ENCODE measurements at regions not wholly inside any gene's neighbourhood (a gene's known extent, or its start where the extent isn't known, plus 50 kb on each side); places are given as distances from the start of the nearest gene placed in this dataset.

DNA sequence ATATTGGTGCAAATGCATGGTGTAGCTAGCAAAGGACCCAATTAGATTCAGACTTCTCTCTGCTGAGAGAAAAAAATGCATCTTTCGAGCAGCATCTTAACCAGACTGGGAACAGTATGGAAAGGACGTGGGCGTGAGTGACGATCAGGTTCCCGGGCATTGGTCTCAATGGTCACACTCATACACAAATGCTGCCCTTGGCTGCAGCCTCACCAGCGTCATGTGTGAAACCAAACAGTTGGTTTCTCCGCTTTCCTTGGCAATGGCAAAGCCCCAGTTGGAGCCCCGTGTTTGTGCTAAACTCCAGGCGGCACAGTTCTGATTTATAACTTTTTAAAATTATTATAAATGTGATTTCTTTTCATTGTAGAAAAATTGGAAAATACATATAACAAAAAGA, 237.8 kb downstream of the SEC61B start:
- no peak for TF ChIP-seq POLR2AphosphoS5 (IDR thresholded peaks at IDR 0.05; ENCODE audit: low read depth, low read length)
- no peak for TF ChIP-seq TAF1 (IDR thresholded peaks at IDR 0.05; ENCODE audit: low read depth, low read length)

Measured in GM12891 (cell line).